Spleen (tissue), 7 donors: ENCODE measurements at regions not wholly inside any gene's neighbourhood (a gene's known extent, or its start where the extent isn't known, plus 50 kb on each side); places are given as distances from the start of the nearest gene placed in this dataset.

Source experiments
- CTCF ChIP-seq, 11 experiments: fragments of 200-600 bp in 7 of 11; fragments of 450-650 bp in 4 of 11; sonication (generic) in 4 of 11; IDR thresholded peaks in 8 of 11; conservative IDR thresholded peaks in 3 of 11; 1 replicate in 7 of 11; 2 replicates in 4 of 11; pipeline versions ENCODE4 v1.4.0 to v1.8.0; 2016 to 2021; ENCODE audit warnings: antibody characterized with exemption in 11 of 11, inconsistent platforms in 4 of 11, mild to moderate bottlenecking in 1 of 11
- POLR2A ChIP-seq, 3 donors: fragments of 450-650 bp; IDR thresholded peaks; one replicate each; pipeline ENCODE4 v1.5.1; 2017; ENCODE audit warnings: antibody characterized with exemption in 3 of 3, mild to moderate bottlenecking in 1 of 3
- POLR2AphosphoS5 ChIP-seq, 3 donors: sonication (generic); formaldehyde crosslinking; IDR thresholded peaks; one replicate each; pipeline ENCODE4 v1.5.1; 2017; ENCODE audit warnings: antibody characterized with exemption in 3 of 3
- donor health status: DM: no; HTN: no; CAD: no; lungs with moderate emphysema.
- donor health status: DM: no; HTN: no; CAD: no.
- donor health status: DM: no; HTN: no; CAD: no.

GRCh38 chr3:80994085-80994665 is 767.3 kb downstream of the GBE1 start:
- no peak for TF ChIP-seq POLR2A (IDR thresholded peaks at IDR 0.05)
- no peak for TF ChIP-seq POLR2AphosphoS5 (IDR thresholded peaks at IDR 0.05)
- TF ChIP-seq CTCF (IDR thresholded peaks at IDR 0.05 in 8 of 11, conservative IDR thresholded peaks at IDR 0.05 in 3 of 11), result no peak
